Thyroid gland (tissue), 4 donors: ENCODE measurements at regions not wholly inside any gene's neighbourhood (a gene's known extent, or its start where the extent isn't known, plus 50 kb on each side); places are given as distances from the start of the nearest gene placed in this dataset.

Source experiments
- DNase-seq, 2 donors: peaks; one replicate each; pipeline ENCODE4 v3.0.0-alpha.2; 2019
- H3K27ac ChIP-seq, 3 donors: fragments of 200-600 bp; sonication (generic); 1 replicate in 2 of 3; 2 replicates in 1 of 3; pipeline ENCODE4 v1.5.1; 2016 to 2019; ENCODE audit warnings: mild to moderate bottlenecking in 1 of 3, moderate library complexity in 1 of 3
- H3K27me3 ChIP-seq: fragments of 200-600 bp; sonication (generic); one replicate; pipeline ENCODE4 v1.5.1; 2019
- H3K36me3 ChIP-seq, 2 donors: fragments of 200-600 bp; sonication (generic); one replicate each; pipeline ENCODE4 v1.5.1; 2016 to 2019
- H3K4me1 ChIP-seq, 2 donors: fragments of 200-600 bp; sonication (generic); one replicate each; pipeline ENCODE4 v1.5.1; 2017 to 2019
- H3K4me3 ChIP-seq, 3 donors: fragments of 200-600 bp; sonication (generic); replicated peaks in 1 of 3; 1 replicate in 2 of 3; 2 replicates in 1 of 3; pipeline ENCODE4 v1.5.1; 2016; ENCODE audit warnings: mild to moderate bottlenecking in 1 of 3
- H3K9me3 ChIP-seq: fragments of 200-600 bp; sonication (generic); one replicate; pipeline ENCODE4 v1.5.1; 2017
- POLR2A ChIP-seq, 2 donors: fragments of 450-650 bp; IDR thresholded peaks; one replicate each; pipeline ENCODE4 v1.6.1; 2017; ENCODE audit warnings: antibody characterized with exemption in 2 of 2, mild to moderate bottlenecking in 2 of 2, moderate library complexity in 1 of 2
- WGBS, 2 donors: methylation state at CpG; one replicate each; pipeline ENCODE4 v1.1.5; 2017; 5-methylcytosine and 5-hydroxymethylcytosine counted together
- intact Hi-C: fragments of 100-400 bp; cut with DNase I; formaldehyde crosslinking; loops from one replicate; pipeline ENCODE4 v1.15.1; 2023
- TF ChIP-seq, protein P1 (sequence below), 6 experiments: fragments of 200-600 bp in 3 of 6; fragments of 450-650 bp in 3 of 6; sonication (generic) in 3 of 6; IDR thresholded peaks; one replicate each; pipeline ENCODE4 v1.5.1; 2016 to 2019; ENCODE audit warnings: antibody characterized with exemption in 6 of 6, mild to moderate bottlenecking in 2 of 6, inconsistent platforms in 1 of 6, moderate library complexity in 1 of 6

DNA sequence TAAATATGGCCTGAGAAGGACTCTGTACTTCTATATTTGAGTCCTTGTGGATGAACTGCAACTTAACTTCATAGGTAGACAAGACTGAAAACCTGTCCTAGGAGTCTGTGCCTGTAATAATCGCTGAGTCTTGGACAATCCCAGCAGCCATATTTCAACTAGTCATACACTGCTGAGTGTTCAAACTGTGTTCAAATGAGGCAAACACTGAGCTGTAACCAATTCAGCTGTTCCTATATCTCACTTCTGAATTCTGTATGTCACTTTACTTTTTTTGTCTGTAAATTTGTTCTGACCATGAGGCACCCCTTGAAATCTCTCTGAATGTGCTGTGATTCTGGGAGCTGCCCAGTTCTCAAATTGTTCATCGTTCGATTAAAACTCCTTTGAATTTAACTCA is 72.4 kb downstream of the FOXF2 start:
- 91% methylated on average over 3 of the region's 3 CpGs for WGBS, 2 donors
- intact Hi-C loops: no loop called here
- Histone ChIP-seq H3K4me3 (no peak overlapping the region), H3K36me3 (no peaks in the 10 kb centered on the region), H3K4me1 (peaks cover 0 to 3% of the 10 kb centered on the region in 2 donors), H3K9me3 (no peaks in the 10 kb centered on the region), H3K27ac (no peak overlapping the region), H3K27me3 (no peaks in the 10 kb centered on the region)
- no peak for TF ChIP-seq POLR2A (IDR thresholded peaks at IDR 0.05)
- TF ChIP-seq, protein P1, sequence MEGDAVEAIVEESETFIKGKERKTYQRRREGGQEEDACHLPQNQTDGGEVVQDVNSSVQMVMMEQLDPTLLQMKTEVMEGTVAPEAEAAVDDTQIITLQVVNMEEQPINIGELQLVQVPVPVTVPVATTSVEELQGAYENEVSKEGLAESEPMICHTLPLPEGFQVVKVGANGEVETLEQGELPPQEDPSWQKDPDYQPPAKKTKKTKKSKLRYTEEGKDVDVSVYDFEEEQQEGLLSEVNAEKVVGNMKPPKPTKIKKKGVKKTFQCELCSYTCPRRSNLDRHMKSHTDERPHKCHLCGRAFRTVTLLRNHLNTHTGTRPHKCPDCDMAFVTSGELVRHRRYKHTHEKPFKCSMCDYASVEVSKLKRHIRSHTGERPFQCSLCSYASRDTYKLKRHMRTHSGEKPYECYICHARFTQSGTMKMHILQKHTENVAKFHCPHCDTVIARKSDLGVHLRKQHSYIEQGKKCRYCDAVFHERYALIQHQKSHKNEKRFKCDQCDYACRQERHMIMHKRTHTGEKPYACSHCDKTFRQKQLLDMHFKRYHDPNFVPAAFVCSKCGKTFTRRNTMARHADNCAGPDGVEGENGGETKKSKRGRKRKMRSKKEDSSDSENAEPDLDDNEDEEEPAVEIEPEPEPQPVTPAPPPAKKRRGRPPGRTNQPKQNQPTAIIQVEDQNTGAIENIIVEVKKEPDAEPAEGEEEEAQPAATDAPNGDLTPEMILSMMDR (IDR thresholded peaks at IDR 0.05): no peak
- DNase-seq: no peak

DNA sequence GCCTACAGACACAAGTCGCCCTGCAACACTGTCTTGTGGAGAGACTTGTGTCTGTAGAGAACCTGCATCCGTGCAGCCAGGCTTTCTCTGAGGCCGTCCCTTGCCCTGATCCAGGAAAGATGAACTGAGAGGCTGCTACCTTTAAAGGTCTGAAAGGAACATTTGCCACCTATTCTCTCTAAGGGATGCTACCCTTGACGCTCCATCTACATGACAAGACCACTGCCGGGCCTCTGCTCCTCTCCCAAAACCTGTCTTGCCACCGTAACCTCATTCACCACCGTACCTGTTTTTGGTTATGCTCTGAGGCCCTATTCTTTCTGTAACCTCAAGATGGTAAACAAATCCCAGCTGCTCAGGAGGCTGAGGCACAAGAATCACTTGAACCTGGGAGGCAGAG is 73.9 kb downstream of the FOXF2 start:
- peaks cover 0 to 3% of the 10 kb centered on the region in 2 donors for H3K4me1 ChIP-seq
- H3K9me3 ChIP-seq: no peaks in the 10 kb centered on the region
- no peak for DNase-seq
- H3K36me3 ChIP-seq: no peaks in the 10 kb centered on the region
- no peaks in the 10 kb centered on the region for H3K27me3 ChIP-seq
- TF ChIP-seq POLR2A (IDR thresholded peaks at IDR 0.05): no peak
- TF ChIP-seq, protein P1 (IDR thresholded peaks at IDR 0.05): no peak
- H3K4me3 ChIP-seq: no peak overlapping the region
- intact Hi-C loops: no loop called here
- 86 to 88% methylated on average over 7 of the region's 7 CpGs for WGBS, 2 donors
- H3K27ac ChIP-seq: no peak overlapping the region

DNA sequence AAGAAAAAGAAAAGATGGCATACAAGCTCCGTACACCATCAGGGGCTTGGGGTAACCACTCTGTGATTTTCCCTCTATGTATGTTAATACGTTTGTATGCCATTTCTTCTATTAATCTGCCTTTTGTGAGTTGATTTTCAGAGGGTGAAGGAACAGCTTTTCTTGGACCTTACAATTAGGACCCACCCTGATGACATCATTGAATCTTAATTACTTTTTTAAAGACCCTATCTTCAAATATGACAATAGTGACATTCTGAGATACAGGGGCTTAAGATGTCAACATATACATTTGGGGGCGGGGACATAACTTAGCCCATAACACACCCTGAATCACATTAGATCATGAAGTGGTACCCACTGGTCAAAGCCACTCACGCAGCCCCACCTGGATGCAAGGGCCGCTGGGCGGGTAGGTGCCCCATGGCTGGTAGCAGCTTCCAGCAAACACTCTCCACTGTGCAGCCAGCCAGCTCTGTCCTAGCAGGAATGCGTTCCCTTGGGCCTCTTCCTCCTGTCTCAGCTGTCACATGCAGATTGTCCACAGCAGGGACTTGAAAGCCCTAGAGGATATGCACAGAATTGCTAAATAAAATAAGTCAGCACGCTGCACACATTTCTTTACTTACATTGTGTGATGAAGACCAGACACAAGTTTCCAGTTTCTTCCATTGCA is 74.5 kb downstream of the FOXF2 start:
- no peak overlapping the region for H3K4me3 ChIP-seq
- intact Hi-C loops: no loop called here
- H3K27ac ChIP-seq: no peak overlapping the region
- peaks cover 0 to 3% of the 10 kb centered on the region in 2 donors for H3K4me1 ChIP-seq
- H3K9me3 ChIP-seq: no peaks in the 10 kb centered on the region
- TF ChIP-seq, protein P1 (IDR thresholded peaks at IDR 0.05): no peak
- no peak for TF ChIP-seq POLR2A (IDR thresholded peaks at IDR 0.05)
- no peaks in the 10 kb centered on the region for H3K36me3 ChIP-seq
- H3K27me3 ChIP-seq: no peaks in the 10 kb centered on the region
- 72 to 81% methylated on average over 8 of the region's 8 CpGs for WGBS, 2 donors
- no peak for DNase-seq

DNA sequence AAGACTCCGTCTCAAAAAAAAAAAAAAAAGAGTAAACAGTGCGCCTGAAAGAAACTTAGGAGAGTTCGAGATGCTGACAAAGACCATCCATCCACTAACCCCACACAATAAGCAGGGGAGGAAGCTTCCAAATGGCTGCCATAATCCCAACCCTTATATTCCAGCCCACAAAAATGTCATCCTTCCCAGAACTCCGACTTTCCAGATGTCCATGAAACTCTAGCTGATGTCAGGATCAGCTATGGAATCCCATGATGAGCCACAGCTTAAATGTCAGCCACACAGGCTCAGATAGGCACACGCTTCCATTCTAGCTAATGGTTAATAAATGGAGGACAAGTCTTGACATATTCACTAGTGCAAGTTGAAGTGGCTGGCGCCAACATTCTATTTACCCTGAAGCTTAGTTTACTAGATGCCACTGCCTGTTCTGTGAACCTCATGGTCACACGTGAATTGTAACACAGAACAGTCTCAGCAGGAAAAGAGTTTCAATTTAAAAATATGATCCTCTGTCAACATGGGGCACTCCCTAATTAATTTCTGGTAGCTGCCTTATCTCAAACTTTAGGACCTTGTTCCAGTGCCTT is 75.5 kb downstream of the FOXF2 start:
- H3K4me3 ChIP-seq: no peak overlapping the region
- no peak for DNase-seq
- peaks cover 0 to 3% of the 10 kb centered on the region in 2 donors for H3K4me1 ChIP-seq
- no peak for TF ChIP-seq POLR2A (IDR thresholded peaks at IDR 0.05)
- TF ChIP-seq, protein P1 (IDR thresholded peaks at IDR 0.05): no peak
- H3K36me3 ChIP-seq: no peaks in the 10 kb centered on the region
- WGBS, 2 donors: 85 to 88% methylated on average over 7 of the region's 7 CpGs
- H3K27ac ChIP-seq: no peak overlapping the region
- no peaks in the 10 kb centered on the region for H3K27me3 ChIP-seq
- H3K9me3 ChIP-seq: no peaks in the 10 kb centered on the region
- intact Hi-C loops: no loop called here

DNA sequence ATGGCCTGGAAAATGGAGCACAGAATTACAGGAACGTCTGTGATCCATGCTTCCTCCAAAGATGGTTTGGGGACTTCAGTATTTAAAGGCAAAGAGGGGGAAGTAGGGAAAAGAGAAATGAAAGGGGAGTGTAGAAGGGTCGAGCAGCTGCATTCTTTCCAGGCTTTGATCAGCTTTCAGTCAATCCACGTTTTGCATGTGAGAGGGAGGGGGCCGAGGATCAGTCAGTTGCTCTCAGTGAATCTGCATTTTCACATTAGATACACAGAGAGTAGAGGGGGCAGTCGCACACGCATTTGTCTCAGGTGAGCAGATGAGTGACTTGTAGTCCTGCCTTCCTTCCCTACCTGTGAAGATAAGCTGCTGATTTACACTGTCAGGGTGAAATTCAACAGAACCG is 78.8 kb downstream of the FOXF2 start:
- Histone ChIP-seq H3K27ac (no peak overlapping the region), H3K4me1 (no peaks in the 10 kb centered on the region), H3K4me3 (no peak overlapping the region), H3K36me3 (no peaks in the 10 kb centered on the region), H3K9me3 (no peaks in the 10 kb centered on the region), H3K27me3 (no peaks in the 10 kb centered on the region)
- TF ChIP-seq, protein P1 (IDR thresholded peaks at IDR 0.05): no peak
- no peak for TF ChIP-seq POLR2A (IDR thresholded peaks at IDR 0.05)
- WGBS, 2 donors: 52 to 54% methylated on average over 7 of the region's 7 CpGs
- intact Hi-C loops: no loop called here
- no peak for DNase-seq
